ENCODE measurements at regions not wholly inside any gene's neighbourhood (a gene's known extent, or its start where the extent isn't known, plus 50 kb on each side); places are given as distances from the start of the nearest gene placed in this dataset.

- DNase-seq: no peak
Observed at GRCh38 chr2:7476371-7476770, 559.2 kb downstream of the RNF144A start.

GRCh38 chr2:7479603-7480002 is 562.4 kb downstream of the RNF144A start:
- no peak for DNase-seq

- DNase-seq: no peak
Observed at GRCh38 chr2:7480431-7480830, 563.2 kb downstream of the RNF144A start.

- DNase-seq: no peak
Observed at GRCh38 chr2:7490672-7491071, 573.5 kb downstream of the RNF144A start.

GRCh38 chr2:7492719-7493118 is 575.5 kb downstream of the RNF144A start:
- no peak for DNase-seq

GRCh38 chr2:7497178-7497577 is 580.0 kb downstream of the RNF144A start:
- peak in 1 of 5 donors; percentile 14 for DNase-seq

GRCh38 chr2:7499018-7499417 is 581.8 kb downstream of the RNF144A start:
- no peak for DNase-seq

- DNase-seq: no peak
Observed at GRCh38 chr2:7502336-7502735, 585.1 kb downstream of the RNF144A start.

GRCh38 chr2:7508296-7508943 is 591.2 kb downstream of the RNF144A start:
- DNase-seq: no peak

GRCh38 chr2:7510353-7510752 is 593.1 kb downstream of the RNF144A start:
- no peak for DNase-seq

- DNase-seq: no peak
Observed at GRCh38 chr2:7513834-7514233, 596.6 kb downstream of the RNF144A start.

- no peak for DNase-seq
Observed at GRCh38 chr2:7515327-7515726, 598.1 kb downstream of the RNF144A start.

GRCh38 chr2:7516484-7517063 is 599.4 kb downstream of the RNF144A start:
- DNase-seq: no peak

- peak in 1 of 5 donors; percentile 71 for DNase-seq
Observed at GRCh38 chr2:7517088-7517487, 599.9 kb downstream of the RNF144A start.

GRCh38 chr2:7517851-7518250 is 600.6 kb downstream of the RNF144A start:
- no peak for DNase-seq

- DNase-seq: peak in 1 of 5 donors; percentile 70
Observed at GRCh38 chr2:7523481-7524120, 606.4 kb downstream of the RNF144A start.

- peak in 1 of 5 donors; percentile 36 for DNase-seq
Observed at GRCh38 chr2:7524195-7524594, 607.0 kb downstream of the RNF144A start.

GRCh38 chr2:7525746-7526145 is 608.5 kb downstream of the RNF144A start:
- DNase-seq: no peak

- DNase-seq: peak in 1 of 5 donors; percentile 36
Observed at GRCh38 chr2:7527165-7527722, 610.0 kb downstream of the RNF144A start.

GRCh38 chr2:7530001-7530400 is 612.8 kb downstream of the RNF144A start:
- peak in 1 of 5 donors; percentile 46 for DNase-seq

GRCh38 chr2:7539077-7539476 is 621.9 kb downstream of the RNF144A start:
- peak in 1 of 5 donors; percentile 43 for DNase-seq

- no peak for DNase-seq
Observed at GRCh38 chr2:7539760-7540159, 622.5 kb downstream of the RNF144A start.

GRCh38 chr2:7552825-7553570 is 635.8 kb downstream of the RNF144A start:
- peak in 1 of 5 donors; percentile 41 for DNase-seq
